ENCODE measurements at regions not wholly inside any gene's neighbourhood (a gene's known extent, or its start where the extent isn't known, plus 50 kb on each side); places are given as distances from the start of the nearest gene placed in this dataset.

DNA sequence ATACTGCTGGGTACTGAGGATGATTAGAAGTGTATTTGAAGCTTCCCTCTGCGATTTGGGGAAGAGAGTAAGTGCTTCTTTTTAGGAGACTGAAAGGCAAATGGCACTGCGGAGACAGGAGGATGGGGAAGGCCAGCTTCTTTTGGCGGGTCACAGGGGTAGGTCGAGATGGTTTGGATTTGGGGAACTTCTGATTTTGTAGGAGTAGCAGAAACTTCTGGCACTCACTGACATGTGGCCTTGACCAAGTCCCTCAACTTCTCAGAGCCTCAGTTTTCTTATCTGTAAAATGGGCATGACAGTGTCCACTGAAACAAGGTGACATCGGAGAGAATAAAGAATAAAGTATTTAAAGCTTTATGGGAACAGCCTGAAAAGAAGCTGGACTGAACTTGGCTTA lies 59.8 kb upstream of the WDR11 start:
- TF ChIP-seq POLR2A (IDR thresholded peaks at IDR 0.05) (no peak), POLR2AphosphoS5 (IDR thresholded peaks at IDR 0.05) (no peak)
- TF ChIP-seq, protein P1, sequence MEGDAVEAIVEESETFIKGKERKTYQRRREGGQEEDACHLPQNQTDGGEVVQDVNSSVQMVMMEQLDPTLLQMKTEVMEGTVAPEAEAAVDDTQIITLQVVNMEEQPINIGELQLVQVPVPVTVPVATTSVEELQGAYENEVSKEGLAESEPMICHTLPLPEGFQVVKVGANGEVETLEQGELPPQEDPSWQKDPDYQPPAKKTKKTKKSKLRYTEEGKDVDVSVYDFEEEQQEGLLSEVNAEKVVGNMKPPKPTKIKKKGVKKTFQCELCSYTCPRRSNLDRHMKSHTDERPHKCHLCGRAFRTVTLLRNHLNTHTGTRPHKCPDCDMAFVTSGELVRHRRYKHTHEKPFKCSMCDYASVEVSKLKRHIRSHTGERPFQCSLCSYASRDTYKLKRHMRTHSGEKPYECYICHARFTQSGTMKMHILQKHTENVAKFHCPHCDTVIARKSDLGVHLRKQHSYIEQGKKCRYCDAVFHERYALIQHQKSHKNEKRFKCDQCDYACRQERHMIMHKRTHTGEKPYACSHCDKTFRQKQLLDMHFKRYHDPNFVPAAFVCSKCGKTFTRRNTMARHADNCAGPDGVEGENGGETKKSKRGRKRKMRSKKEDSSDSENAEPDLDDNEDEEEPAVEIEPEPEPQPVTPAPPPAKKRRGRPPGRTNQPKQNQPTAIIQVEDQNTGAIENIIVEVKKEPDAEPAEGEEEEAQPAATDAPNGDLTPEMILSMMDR (IDR thresholded peaks at IDR 0.05), result no peak
